ENCODE measurements at regions not wholly inside any gene's neighbourhood (a gene's known extent, or its start where the extent isn't known, plus 50 kb on each side); places are given as distances from the start of the nearest gene placed in this dataset.

DNA sequence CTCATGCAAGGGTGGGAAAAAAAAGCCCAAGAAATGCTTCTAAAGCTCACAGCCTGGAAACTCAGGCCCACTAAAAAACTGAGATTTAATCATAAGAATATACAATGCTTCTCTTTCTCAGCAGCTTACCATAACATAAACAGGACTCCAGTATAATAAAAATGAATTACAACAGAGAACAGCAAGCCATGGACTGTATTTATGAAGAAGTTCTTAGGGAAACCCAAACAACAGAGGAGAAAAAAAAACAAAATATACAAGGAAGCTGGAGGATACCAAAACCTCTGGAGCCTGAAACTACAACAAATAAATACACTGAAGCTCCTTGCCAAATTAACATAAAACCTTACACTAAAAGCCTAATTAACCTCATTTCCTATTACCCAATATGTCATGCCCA is 187.8 kb downstream of the RDH14 start:
- Histone ChIP-seq H3K27me3 (ENCODE audit: low read length) (no peaks in the 10 kb centered on the region), H3K4me2 (ENCODE audit: low read depth, low read length, poor library complexity, severe bottlenecking) (no peak overlapping the region), H3K9ac (ENCODE audit: low read length) (no peak overlapping the region), H3K79me2 (ENCODE audit: insufficient read depth, low read length) (no peaks in the 10 kb centered on the region), H3K27ac (ENCODE audit: low read depth, low read length) (no peak overlapping the region), H3K36me3 (ENCODE audit: low read length) (no peaks in the 10 kb centered on the region), H3K9me3 (ENCODE audit: insufficient read depth, low read length) (no peaks in the 10 kb centered on the region), H3K9me2 (replicated peaks; ENCODE audit: insufficient read depth, low read length) (no peaks in the 10 kb centered on the region), H3K4me3 (ENCODE audit: insufficient read depth, low read length, poor library complexity, severe bottlenecking) (no peak overlapping the region), H3F3A (ENCODE audit: insufficient read depth) (no peaks in the 10 kb centered on the region), H4K20me1 (ENCODE audit: low read depth, low read length) (no peaks in the 10 kb centered on the region), H2AFZ (ENCODE audit: low read depth, low read length, severe bottlenecking) (no peak overlapping the region)
- TF ChIP-seq, protein P1, sequence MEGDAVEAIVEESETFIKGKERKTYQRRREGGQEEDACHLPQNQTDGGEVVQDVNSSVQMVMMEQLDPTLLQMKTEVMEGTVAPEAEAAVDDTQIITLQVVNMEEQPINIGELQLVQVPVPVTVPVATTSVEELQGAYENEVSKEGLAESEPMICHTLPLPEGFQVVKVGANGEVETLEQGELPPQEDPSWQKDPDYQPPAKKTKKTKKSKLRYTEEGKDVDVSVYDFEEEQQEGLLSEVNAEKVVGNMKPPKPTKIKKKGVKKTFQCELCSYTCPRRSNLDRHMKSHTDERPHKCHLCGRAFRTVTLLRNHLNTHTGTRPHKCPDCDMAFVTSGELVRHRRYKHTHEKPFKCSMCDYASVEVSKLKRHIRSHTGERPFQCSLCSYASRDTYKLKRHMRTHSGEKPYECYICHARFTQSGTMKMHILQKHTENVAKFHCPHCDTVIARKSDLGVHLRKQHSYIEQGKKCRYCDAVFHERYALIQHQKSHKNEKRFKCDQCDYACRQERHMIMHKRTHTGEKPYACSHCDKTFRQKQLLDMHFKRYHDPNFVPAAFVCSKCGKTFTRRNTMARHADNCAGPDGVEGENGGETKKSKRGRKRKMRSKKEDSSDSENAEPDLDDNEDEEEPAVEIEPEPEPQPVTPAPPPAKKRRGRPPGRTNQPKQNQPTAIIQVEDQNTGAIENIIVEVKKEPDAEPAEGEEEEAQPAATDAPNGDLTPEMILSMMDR (IDR thresholded peaks at IDR 0.05; ENCODE audit: insufficient read depth, low read length, poor library complexity, severe bottlenecking), result no peak
- no peak for TF ChIP-seq EZH2phosphoT487 (conservative IDR thresholded peaks at IDR 0.05; ENCODE audit: low read length)

DNA sequence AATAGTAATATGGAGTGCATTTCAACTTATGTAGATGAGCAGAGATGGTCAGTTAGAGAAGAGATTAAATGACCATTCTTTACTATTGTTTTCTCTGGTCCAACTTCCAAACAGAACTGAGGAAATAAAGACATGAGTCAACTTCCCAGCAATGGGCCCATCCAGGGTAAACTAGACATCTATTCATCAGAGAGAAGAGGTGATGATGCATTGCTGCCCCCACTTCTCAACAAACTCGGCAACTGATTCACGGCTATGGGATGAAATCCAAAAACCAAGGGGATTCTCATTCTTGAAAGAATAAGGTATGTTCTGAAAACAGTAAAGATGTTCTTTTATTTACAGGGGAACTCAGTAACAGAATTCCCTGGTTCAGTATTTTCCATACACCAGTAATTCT is 190.7 kb downstream of the RDH14 start:
- H3F3A ChIP-seq (ENCODE audit: insufficient read depth), result no peaks in the 10 kb centered on the region
- no peak overlapping the region for H3K9ac ChIP-seq (ENCODE audit: low read length)
- H2AFZ ChIP-seq (ENCODE audit: low read depth, low read length, severe bottlenecking), result no peak overlapping the region
- no peaks in the 10 kb centered on the region for H3K79me2 ChIP-seq (ENCODE audit: insufficient read depth, low read length)
- H3K27ac ChIP-seq (ENCODE audit: low read depth, low read length), result no peak overlapping the region
- no peak overlapping the region for H3K4me3 ChIP-seq (ENCODE audit: insufficient read depth, low read length, poor library complexity, severe bottlenecking)
- no peaks in the 10 kb centered on the region for H3K27me3 ChIP-seq (ENCODE audit: low read length)
- H3K4me2 ChIP-seq (ENCODE audit: low read depth, low read length, poor library complexity, severe bottlenecking), result no peak overlapping the region
- no peaks in the 10 kb centered on the region for H3K9me3 ChIP-seq (ENCODE audit: insufficient read depth, low read length)
- no peaks in the 10 kb centered on the region for H4K20me1 ChIP-seq (ENCODE audit: low read depth, low read length)
- no peak for TF ChIP-seq EZH2phosphoT487 (conservative IDR thresholded peaks at IDR 0.05; ENCODE audit: low read length)
- TF ChIP-seq, protein P1 (IDR thresholded peaks at IDR 0.05; ENCODE audit: insufficient read depth, low read length, poor library complexity, severe bottlenecking), result no peak
- no peaks in the 10 kb centered on the region for H3K36me3 ChIP-seq (ENCODE audit: low read length)
- no peaks in the 10 kb centered on the region for H3K9me2 ChIP-seq (replicated peaks; ENCODE audit: insufficient read depth, low read length)

DNA sequence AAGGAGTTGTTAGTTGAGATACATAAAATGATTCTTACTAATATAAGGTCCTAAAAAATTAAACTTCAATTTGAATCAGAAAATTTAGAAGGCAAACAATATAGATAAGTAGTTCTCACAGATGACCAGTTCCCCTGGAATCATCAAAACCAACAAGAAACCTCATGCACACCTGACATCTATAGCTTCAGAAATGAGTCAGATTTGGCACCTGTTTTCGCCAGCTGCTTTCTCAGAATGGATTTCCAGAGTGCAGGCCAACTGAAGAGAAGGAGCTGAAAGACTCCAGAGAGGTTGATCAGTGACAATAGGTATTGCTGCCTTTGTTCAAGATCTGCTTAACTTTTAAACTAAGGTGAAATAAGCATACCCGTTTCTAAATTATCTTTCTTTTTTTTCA is 192.4 kb downstream of the RDH14 start:
- Histone ChIP-seq H3K9ac (ENCODE audit: low read length) (no peak overlapping the region), H3K4me2 (ENCODE audit: low read depth, low read length, poor library complexity, severe bottlenecking) (no peak overlapping the region), H3K36me3 (ENCODE audit: low read length) (no peaks in the 10 kb centered on the region), H3K27me3 (ENCODE audit: low read length) (no peaks in the 10 kb centered on the region), H4K20me1 (ENCODE audit: low read depth, low read length) (no peaks in the 10 kb centered on the region), H2AFZ (ENCODE audit: low read depth, low read length, severe bottlenecking) (no peak overlapping the region), H3K9me2 (replicated peaks; ENCODE audit: insufficient read depth, low read length) (no peaks in the 10 kb centered on the region), H3K27ac (ENCODE audit: low read depth, low read length) (no peak overlapping the region), H3K9me3 (ENCODE audit: insufficient read depth, low read length) (no peaks in the 10 kb centered on the region), H3K79me2 (ENCODE audit: insufficient read depth, low read length) (no peaks in the 10 kb centered on the region), H3K4me3 (ENCODE audit: insufficient read depth, low read length, poor library complexity, severe bottlenecking) (no peak overlapping the region), H3F3A (ENCODE audit: insufficient read depth) (no peaks in the 10 kb centered on the region)
- no peak for TF ChIP-seq EZH2phosphoT487 (conservative IDR thresholded peaks at IDR 0.05; ENCODE audit: low read length)
- TF ChIP-seq, protein P1 (IDR thresholded peaks at IDR 0.05; ENCODE audit: insufficient read depth, low read length, poor library complexity, severe bottlenecking), result no peak
